ENCODE measurements at regions not wholly inside any gene's neighbourhood (a gene's known extent, or its start where the extent isn't known, plus 50 kb on each side); places are given as distances from the start of the nearest gene placed in this dataset.
A peak's percentile ranks its signal among the peaks of the same experiment; 100 is the strongest.

- TF ChIP-seq ZFX (IDR thresholded peaks at IDR 0.05), result no peak
- TF ChIP-seq CTCF (conservative IDR thresholded peaks at IDR 0.05), result no peak
- no peak overlapping the region for H3K27ac ChIP-seq
Measured at GRCh38 chr17:51455211-51455610, 194.9 kb downstream of the UTP18 start.

GRCh38 chr17:51455931-51456330, 195.6 kb downstream of the UTP18 start:
- H3K27ac ChIP-seq, result no peak overlapping the region

GRCh38 chr17:51456942-51457341, 196.6 kb downstream of the UTP18 start:
- no peak overlapping the region for H3K27ac ChIP-seq
- no peak for TF ChIP-seq ZFX (IDR thresholded peaks at IDR 0.05)
- TF ChIP-seq CTCF (conservative IDR thresholded peaks at IDR 0.05), result no peak

More at GRCh38 chr17:51455931-51456330, 195.6 kb downstream of the UTP18 start:
- TF ChIP-seq CTCF (conservative IDR thresholded peaks at IDR 0.05) (no peak), ZFX (IDR thresholded peaks at IDR 0.05) (no peak)

- no peak overlapping the region for H3K27ac ChIP-seq
- TF ChIP-seq CTCF (conservative IDR thresholded peaks at IDR 0.05) (peak; percentile 100), ZFX (IDR thresholded peaks at IDR 0.05) (no peak)
Measured at GRCh38 chr17:51461578-51462004, 201.2 kb downstream of the UTP18 start.

GRCh38 chr17:51463353-51463752, 203.0 kb downstream of the UTP18 start:
- TF ChIP-seq CTCF (conservative IDR thresholded peaks at IDR 0.05), result no peak
- TF ChIP-seq ZFX (IDR thresholded peaks at IDR 0.05), result no peak
- H3K27ac ChIP-seq, result no peak overlapping the region

GRCh38 chr17:51467336-51467735, 207.0 kb downstream of the UTP18 start:
- no peak overlapping the region for H3K27ac ChIP-seq
- TF ChIP-seq CTCF (conservative IDR thresholded peaks at IDR 0.05), result no peak
- TF ChIP-seq ZFX (IDR thresholded peaks at IDR 0.05), result no peak

- H3K27ac ChIP-seq, result no peak overlapping the region
- TF ChIP-seq CTCF (conservative IDR thresholded peaks at IDR 0.05) (no peak), ZFX (IDR thresholded peaks at IDR 0.05) (no peak)
Measured at GRCh38 chr17:51472670-51473205, 212.4 kb downstream of the UTP18 start.
